Calu3 (cell line): ENCODE measurements at regions not wholly inside any gene's neighbourhood (a gene's known extent, or its start where the extent isn't known, plus 50 kb on each side); places are given as distances from the start of the nearest gene placed in this dataset.

ENCODE experiments used
- BruUV-seq: library from RNA; stranded (reverse); fragments of 400-500 nt; replicated peaks from 2 replicates; lab custom pipeline; 2021; lab: Mats Ljungman, UMichigan
- CTCF ChIA-PET: fragments of 300-600 bp; sonication (Branson Sonifier 250); formaldehyde crosslinking; loops from one replicate; lab custom pipeline; 2022; ENCODE audit warnings: antibody characterized with exemption; lab: Charles Lee
- DNase-seq: peaks from one replicate; pipeline ENCODE4 v3.0.0; 2022
- H3K27ac Mint-ChIP-seq: one replicate; pipeline ENCODE4 v1.8.0; 2022; ENCODE audit warnings: mixed read lengths; ENCODE audit not compliant: unreplicated experiment
- H3K27me3 Mint-ChIP-seq: one replicate; pipeline ENCODE4 v1.8.0; 2022; ENCODE audit warnings: mixed read lengths; ENCODE audit not compliant: unreplicated experiment
- H3K36me3 Mint-ChIP-seq: one replicate; pipeline ENCODE4 v1.8.0; 2022; ENCODE audit warnings: mild to moderate bottlenecking, moderate library complexity, mixed read lengths; ENCODE audit not compliant: insufficient read depth, unreplicated experiment
- H3K4me1 Mint-ChIP-seq: one replicate; pipeline ENCODE4 v1.8.0; 2022; ENCODE audit warnings: mild to moderate bottlenecking, low read depth, mixed read lengths; ENCODE audit not compliant: unreplicated experiment
- H3K4me3 Mint-ChIP-seq: one replicate; pipeline ENCODE4 v1.8.0; 2022; ENCODE audit warnings: mild to moderate bottlenecking, low read depth, moderate library complexity, mixed read lengths; ENCODE audit not compliant: unreplicated experiment
- H3K9me3 Mint-ChIP-seq: one replicate; pipeline ENCODE4 v1.8.0; 2022; ENCODE audit warnings: low read depth, mixed read lengths; ENCODE audit not compliant: unreplicated experiment
- CTCF ChIP-seq: fragments of 200-600 bp; IDR thresholded peaks from one replicate; pipeline ENCODE4 v1.8.0; 2022; ENCODE audit warnings: antibody characterized with exemption; ENCODE audit not compliant: unreplicated experiment
- intact Hi-C: fragments of 100-400 bp; cut with micrococcal nuclease; formaldehyde crosslinking; loops from one replicate; pipeline ENCODE4 v1.10.0; 2022; ENCODE audit not compliant: unreplicated experiment

- no peaks in the 10 kb centered on the region for H3K4me1 Mint-ChIP-seq
- DNase-seq, result no peak
- H3K27ac Mint-ChIP-seq, result no peak overlapping the region
- H3K36me3 Mint-ChIP-seq, result no peaks in the 10 kb centered on the region
- H3K9me3 Mint-ChIP-seq, result no peaks in the 10 kb centered on the region
- CTCF ChIA-PET, result no interaction called here
- no peaks in the 10 kb centered on the region for H3K27me3 Mint-ChIP-seq
- BruUV-seq, result no TSS peak
- intact Hi-C loops, result no loop called here
- H3K4me3 Mint-ChIP-seq, result no peak overlapping the region
- TF ChIP-seq CTCF, result no peak
Measured at GRCh38 chr2:41736586-41736985, 311.2 kb upstream of the PKDCC start.

DNA sequence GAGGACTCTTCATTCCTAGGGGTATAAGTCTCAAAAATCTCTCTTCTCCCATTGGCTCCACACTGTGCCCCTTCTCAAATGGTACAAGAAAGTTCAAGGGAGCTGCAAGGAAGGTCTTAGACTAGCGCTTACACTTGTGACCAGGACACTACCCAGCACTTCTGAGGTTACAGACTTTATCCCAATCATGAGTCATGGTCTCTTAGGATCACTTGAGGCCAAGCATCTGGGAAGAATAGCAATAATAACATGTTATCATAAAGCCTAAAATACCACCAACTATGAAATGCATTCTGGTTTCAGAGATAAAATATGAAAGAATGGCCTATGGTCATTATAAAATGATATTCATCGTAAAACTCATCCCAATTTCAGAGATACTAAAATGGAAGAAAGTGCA is 309.9 kb upstream of the PKDCC start:
- no peak for TF ChIP-seq CTCF
- CTCF ChIA-PET, result interaction anchor here (0.7 kb wide), 1 partner anchor 800 kb away, joined by 5 read pairs; no protein-coding TSS in a partner anchor
- H3K4me3 Mint-ChIP-seq, result no peak overlapping the region
- BruUV-seq, result no TSS peak
- intact Hi-C loops, result no loop called here
- no peak for DNase-seq
- no peak overlapping the region for H3K27ac Mint-ChIP-seq
- no peaks in the 10 kb centered on the region for H3K4me1 Mint-ChIP-seq
- peaks cover 6% of the 10 kb centered on the region for H3K27me3 Mint-ChIP-seq
- no peaks in the 10 kb centered on the region for H3K36me3 Mint-ChIP-seq
- no peaks in the 10 kb centered on the region for H3K9me3 Mint-ChIP-seq

GRCh38 chr2:41741951-41742595 is 305.7 kb upstream of the PKDCC start:
- no peak for DNase-seq
- CTCF ChIA-PET, result no interaction called here
- H3K27me3 Mint-ChIP-seq, result peaks cover 13% of the 10 kb centered on the region
- no peak for TF ChIP-seq CTCF
- intact Hi-C loops, result no loop called here
- no peak overlapping the region for H3K4me3 Mint-ChIP-seq
- H3K9me3 Mint-ChIP-seq, result no peaks in the 10 kb centered on the region
- BruUV-seq, result no TSS peak
- H3K27ac Mint-ChIP-seq, result no peak overlapping the region
- H3K4me1 Mint-ChIP-seq, result no peaks in the 10 kb centered on the region
- no peaks in the 10 kb centered on the region for H3K36me3 Mint-ChIP-seq

DNA sequence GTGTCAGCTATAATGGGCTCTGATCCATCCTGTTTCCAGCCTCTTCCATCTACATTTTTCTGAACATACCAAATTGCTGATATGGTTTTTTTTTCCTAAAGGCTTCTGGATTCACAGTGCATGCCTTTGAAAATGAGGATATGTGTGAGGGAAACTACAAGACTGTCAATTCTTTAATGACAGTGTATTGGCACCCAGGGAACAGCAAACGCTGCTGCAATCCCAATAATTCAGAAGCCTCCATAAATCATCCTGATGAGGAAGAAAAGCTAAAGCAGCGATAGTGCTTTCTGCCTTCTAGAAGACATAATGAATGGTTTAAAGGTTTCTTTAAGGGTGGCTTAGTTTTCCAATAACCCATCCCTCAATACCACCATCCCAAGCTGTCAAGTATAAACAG is 304.5 kb upstream of the PKDCC start:
- peaks cover 13% of the 10 kb centered on the region for H3K27me3 Mint-ChIP-seq
- H3K36me3 Mint-ChIP-seq, result no peaks in the 10 kb centered on the region
- no TSS peak for BruUV-seq
- no peaks in the 10 kb centered on the region for H3K9me3 Mint-ChIP-seq
- no peak for DNase-seq
- intact Hi-C loops, result no loop called here
- H3K4me3 Mint-ChIP-seq, result no peak overlapping the region
- CTCF ChIA-PET, result no interaction called here
- no peaks in the 10 kb centered on the region for H3K4me1 Mint-ChIP-seq
- no peak overlapping the region for H3K27ac Mint-ChIP-seq
- TF ChIP-seq CTCF, result no peak
